T-helper 2 cell (primary cell): ENCODE measurements at regions not wholly inside any gene's neighbourhood (a gene's known extent, or its start where the extent isn't known, plus 50 kb on each side); places are given as distances from the start of the nearest gene placed in this dataset.

Source experiments
- DNase-seq, 5 experiments: peaks; one replicate each; pipeline versions ENCODE4 v3.0.0 to v3.0.0-alpha.2; 2012 to 2022

GRCh38 chr2:120428748-120429147 is 82.8 kb downstream of the INHBB start:
- no peak for DNase-seq

GRCh38 chr2:120429586-120430500 is 83.9 kb downstream of the INHBB start:
- no peak for DNase-seq

DNA sequence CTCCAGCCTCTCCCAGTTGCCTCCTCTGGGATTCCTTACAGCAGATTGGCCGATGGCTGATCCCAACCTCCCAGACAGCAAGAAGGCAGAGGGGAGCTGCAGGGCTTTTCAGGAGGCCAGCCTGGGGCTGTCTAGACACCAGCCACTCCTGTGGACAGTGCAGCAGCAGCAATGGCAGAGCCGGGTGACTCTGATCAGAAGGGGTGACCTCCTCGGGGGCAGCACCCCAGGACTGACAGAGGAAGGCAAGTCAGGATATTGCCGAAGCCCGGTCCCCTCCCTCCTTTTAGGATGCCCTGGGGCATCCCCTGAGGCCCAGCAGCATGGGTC is 84.5 kb downstream of the INHBB start:
- DNase-seq: no peak

DNA sequence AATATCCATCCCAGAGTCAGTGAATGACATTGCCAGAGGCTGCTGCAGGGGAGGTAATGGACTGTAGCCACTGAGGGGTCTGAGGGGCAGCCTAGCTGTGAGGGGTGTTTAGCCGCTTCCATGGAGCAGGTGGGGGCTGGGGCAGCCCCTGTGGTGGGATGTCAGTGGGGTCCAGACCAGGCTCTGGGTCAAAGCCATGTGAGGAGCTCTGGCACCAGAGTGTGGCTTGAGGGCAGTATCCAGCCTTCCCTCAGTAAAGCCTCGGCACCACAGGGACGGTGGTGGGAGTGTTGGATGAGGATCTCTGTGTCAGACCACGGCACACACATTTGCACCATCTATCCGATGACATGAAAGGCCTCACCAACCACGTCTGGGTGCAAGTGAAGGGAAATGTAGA is 85.0 kb downstream of the INHBB start:
- DNase-seq: no peak

GRCh38 chr2:120431386-120432292 is 85.7 kb downstream of the INHBB start:
- no peak for DNase-seq

- no peak for DNase-seq
Observed at GRCh38 chr2:120432293-120432975, 86.5 kb downstream of the INHBB start.

DNA sequence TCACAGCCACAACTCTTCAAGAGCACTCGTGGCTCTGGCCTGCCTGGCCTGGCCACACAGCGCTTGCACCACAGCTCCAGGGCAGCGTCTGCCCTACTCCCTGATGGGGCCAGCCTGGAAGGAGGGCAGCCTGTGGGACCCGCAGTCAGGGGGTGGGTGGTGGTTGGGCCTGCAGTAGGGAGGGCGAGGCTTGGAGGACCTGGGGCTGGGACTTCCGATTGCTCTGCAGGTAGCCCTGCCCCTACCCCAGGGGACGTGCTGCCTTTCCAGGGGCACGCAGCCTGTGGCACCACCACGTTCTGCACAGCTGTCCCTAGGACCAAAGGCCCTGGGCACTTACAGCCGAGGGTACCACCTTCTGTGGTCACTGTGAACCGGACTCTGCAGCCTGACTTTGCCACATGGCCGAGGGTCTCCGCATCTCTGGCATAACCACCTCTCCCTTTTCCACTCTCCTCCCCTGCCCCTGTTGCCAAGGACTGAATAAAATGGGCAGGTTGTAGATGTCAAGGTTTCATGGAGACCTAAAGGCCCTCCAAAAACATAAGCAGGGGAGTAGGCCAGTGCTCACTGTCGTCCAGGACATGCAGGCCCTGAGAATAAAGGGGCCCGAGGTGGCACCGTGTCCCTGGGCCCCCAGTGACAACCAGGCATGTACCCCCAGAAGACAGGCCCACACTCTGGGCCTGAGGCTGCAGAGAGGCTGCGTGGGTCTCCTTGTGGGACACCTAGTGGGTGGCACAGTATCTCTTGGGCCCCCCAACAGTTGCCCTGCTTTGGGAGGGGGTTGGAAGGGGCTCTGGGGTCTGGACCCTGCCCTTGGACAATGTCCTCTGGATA is 87.3 kb downstream of the INHBB start:
- DNase-seq: no peak

GRCh38 chr2:120433816-120434290 is 87.9 kb downstream of the INHBB start:
- DNase-seq: no peak

DNA sequence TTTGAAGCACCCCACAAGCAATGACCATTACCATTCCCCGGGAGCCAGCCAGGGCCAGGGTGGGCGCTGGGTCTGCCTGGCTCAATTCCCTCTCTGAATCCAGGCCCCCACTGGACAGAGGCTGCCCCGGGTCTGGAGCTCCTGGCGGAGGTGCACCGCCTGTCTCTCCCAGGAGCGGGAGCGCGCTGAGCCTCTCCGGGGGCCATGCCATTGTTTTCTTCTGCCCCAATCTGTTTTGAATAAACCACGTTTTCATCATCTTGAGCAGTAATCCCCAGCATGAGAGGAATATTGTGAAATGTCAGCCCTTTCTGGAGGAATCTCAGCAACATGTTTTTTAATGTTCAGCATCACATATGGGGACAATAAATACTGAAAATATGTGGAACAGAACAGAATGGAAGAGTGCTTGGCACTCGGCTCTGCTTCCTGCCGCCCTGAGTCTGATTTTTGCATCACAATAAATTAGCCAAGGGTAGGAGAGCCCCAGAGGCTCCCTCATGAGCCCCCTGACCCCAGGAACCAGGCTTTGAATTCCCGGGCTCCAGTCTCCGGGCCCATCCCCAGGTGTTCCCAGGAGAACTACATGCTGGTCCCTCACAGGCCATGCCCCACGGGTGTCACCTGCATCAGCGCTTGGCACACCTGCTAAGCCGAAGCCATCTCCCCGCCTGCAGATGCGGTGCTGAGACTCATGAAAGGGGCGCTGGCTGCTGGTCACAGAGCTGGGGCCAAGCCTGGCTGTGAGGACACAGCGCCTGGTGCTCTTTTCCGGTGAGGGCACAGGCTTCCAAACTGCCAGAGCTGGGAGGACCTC is 88.8 kb downstream of the INHBB start:
- no peak for DNase-seq

GRCh38 chr2:120435671-120436459 is 89.9 kb downstream of the INHBB start:
- no peak for DNase-seq

DNA sequence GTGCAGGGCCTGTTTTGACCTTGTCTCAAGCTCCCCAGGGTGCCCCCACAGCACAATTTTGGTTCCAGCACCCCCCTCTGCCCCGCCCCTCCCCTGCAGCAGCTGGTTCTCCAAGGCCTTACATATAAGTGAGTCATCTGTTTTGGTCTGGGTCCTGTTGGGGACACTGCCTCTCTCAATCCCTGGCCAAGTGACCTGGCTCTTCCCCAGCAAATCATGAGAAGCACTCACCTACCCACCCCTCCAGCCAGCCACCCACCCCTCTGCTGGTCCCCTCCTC is 90.5 kb downstream of the INHBB start:
- no peak for DNase-seq

DNA sequence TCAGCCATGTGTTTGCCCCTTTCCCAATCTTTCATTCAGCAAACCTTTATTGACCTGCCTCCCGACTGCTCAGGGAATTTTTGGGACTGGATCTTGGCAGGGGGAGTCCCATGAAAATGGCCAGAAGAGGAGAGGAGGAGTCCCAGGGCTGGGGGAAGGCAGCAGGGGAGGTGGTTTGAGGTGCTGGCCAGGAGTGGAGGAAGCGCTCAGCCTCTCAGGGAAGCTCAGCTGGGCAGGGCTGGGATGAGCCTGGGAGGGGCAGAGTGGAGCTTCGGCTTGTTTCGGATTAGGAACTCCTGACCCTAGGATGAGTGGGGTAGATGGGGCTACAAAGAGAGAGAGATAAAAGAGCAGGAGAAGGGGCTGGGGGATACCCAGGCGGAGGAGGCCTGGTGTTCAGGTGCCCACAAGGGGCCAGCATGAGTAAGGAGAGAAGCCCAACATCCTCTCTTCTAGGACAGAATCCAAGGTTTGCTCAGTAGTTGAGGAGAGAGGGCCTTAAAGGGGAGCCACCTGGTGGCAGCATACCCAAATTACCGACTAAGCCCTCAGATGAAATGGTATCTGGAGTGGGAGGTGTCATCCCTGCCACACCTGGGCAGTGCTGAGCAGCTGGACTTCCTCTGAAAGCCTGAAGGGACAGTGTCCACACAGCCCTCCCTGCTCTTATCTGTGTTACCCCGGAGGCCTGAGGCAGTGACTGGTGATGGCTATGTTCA is 91.1 kb downstream of the INHBB start:
- peak in 1 of 5 experiments; percentile 19 for DNase-seq

DNA sequence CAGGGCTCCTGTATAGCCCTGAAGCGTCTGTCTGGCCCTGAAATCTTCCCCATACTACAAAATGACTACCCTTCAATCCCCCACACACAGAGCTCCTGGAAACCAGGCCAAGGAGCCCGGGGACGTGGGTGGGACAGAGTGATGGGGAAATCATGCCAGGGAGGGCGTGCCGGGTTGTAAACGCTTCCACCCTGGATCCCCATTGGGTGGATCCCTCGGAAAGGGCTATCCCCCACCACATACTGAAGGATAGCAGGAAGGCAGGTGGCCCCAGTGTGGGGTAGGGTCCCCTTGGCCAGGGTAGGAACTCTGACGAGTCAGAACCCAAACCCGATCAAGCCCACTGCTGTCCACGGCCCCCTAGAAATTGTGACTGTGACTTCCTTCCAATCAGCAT is 91.7 kb downstream of the INHBB start:
- DNase-seq: no peak

GRCh38 chr2:120438301-120439066 is 92.5 kb downstream of the INHBB start:
- DNase-seq: no peak

DNA sequence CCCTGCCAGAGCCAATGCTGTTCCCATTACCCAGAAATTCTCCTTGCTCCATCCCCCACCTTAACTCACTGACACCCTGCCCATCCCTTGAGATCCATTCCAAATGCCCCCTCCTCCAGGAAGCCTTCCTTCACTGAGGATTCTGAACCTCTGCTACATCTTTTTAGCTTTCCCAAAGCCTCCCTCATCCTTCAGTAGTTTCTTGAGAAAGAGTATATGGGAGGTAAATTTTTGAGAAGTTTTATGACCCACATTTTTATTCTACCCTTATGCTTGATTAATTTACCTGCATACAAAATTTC is 93.1 kb downstream of the INHBB start:
- DNase-seq: no peak

GRCh38 chr2:120439637-120440384 is 93.9 kb downstream of the INHBB start:
- DNase-seq: no peak

- DNase-seq: no peak
Observed at GRCh38 chr2:120440521-120441350, 94.8 kb downstream of the INHBB start.

DNA sequence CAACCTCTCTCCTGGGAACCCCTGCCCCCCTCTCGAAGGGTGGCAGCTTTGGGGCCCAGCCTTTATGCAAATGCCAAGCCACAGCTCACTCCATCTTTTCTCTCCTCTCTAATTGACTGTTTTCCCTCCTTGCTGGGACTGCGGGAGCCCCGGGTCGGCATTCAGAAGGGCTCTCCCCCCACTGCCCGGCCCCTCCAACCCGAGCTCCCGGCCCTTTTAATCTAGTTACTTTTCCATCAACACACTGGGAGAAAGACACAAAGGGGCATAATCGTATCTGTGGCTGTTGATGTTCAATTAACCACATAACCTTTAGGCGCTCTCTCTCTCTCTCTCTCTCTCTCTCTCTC is 95.4 kb downstream of the INHBB start:
- DNase-seq: no peak
